ENCODE measurements at regions not wholly inside any gene's neighbourhood (a gene's known extent, or its start where the extent isn't known, plus 50 kb on each side); places are given as distances from the start of the nearest gene placed in this dataset.

DNA sequence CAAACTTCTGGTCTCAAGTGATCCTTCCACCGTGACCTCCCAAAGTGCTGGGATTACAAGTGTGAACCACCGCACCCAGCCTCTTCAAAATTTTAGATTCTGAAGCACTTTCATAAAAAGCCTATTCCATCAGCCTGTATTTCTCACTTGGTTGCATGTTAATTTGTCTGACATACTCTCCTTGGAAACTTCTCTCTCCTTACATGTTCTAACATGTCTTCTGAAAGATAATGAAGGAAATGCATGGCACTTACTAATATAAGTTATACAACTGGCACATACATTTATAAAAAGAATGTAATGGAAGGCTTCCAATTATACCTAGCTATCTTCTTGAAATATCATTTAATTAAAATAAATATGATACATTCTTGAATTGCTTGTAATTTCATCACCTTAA lies 597.5 kb downstream of the TBC1D32 start:
- BruUV-seq (replicated peaks), result no TSS peak
- H3K79me2 ChIP-seq (ENCODE audit: insufficient read depth, low read depth, low read length), result no peaks in the 10 kb centered on the region
- ChIA-PET CTCF (ENCODE audit: unreplicated experiment) (no interaction called here), POLR2A (no interaction called here)
- intact Hi-C loops (cut with micrococcal nuclease; ENCODE audit: unreplicated experiment), result no loop called here
- no peaks in the 10 kb centered on the region for H3K36me3 ChIP-seq (ENCODE audit: insufficient read depth, low read length)
- no peak overlapping the region for H2AFZ ChIP-seq (ENCODE audit: low read length)
- TF ChIP-seq EZH2phosphoT487 (IDR thresholded peaks at IDR 0.05; ENCODE audit: borderline replicate concordance, low read depth, low read length), result no peak
- TF ChIP-seq, protein P1, sequence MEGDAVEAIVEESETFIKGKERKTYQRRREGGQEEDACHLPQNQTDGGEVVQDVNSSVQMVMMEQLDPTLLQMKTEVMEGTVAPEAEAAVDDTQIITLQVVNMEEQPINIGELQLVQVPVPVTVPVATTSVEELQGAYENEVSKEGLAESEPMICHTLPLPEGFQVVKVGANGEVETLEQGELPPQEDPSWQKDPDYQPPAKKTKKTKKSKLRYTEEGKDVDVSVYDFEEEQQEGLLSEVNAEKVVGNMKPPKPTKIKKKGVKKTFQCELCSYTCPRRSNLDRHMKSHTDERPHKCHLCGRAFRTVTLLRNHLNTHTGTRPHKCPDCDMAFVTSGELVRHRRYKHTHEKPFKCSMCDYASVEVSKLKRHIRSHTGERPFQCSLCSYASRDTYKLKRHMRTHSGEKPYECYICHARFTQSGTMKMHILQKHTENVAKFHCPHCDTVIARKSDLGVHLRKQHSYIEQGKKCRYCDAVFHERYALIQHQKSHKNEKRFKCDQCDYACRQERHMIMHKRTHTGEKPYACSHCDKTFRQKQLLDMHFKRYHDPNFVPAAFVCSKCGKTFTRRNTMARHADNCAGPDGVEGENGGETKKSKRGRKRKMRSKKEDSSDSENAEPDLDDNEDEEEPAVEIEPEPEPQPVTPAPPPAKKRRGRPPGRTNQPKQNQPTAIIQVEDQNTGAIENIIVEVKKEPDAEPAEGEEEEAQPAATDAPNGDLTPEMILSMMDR (conservative IDR thresholded peaks at IDR 0.05; ENCODE audit: low read length), result no peak
- no peaks in the 10 kb centered on the region for H3K9me2 ChIP-seq (ENCODE audit: insufficient read depth, low read length)
- no peaks in the 10 kb centered on the region for H3K4me1 ChIP-seq (ENCODE audit: insufficient read depth, low read length, poor library complexity, severe bottlenecking)
- no peaks in the 10 kb centered on the region for H3K9me3 ChIP-seq (ENCODE audit: low read length)
- H3K4me2 ChIP-seq (ENCODE audit: low read length), result no peak overlapping the region
- no peak overlapping the region for H3K27ac ChIP-seq (ENCODE audit: low read depth, low read length, poor library complexity, severe bottlenecking)
- DNase-seq (ENCODE audit: low spot score), result no peak
- no peak overlapping the region for H3K4me3 ChIP-seq (ENCODE audit: low read depth, low read length, poor library complexity, severe bottlenecking)
- no peaks in the 10 kb centered on the region for H4K20me1 ChIP-seq (ENCODE audit: insufficient read depth, low read length)

DNA sequence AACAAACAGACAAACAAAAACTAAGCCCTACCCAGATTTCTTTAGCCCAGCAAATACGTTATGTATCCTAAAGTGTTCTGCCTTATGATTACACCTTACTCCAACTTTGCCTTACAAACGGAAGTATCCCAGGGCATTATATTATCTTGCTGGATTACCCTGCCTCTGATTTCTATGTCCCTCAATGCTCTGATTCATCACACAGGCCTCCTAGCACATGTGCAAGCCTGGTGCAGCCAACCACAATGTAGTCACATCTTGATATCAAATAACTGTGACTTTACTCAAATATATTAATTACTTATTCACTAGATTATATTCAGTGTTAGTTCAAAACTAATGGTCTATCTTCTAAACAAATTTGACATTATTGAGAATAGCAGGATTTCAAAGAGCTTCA lies 598.6 kb downstream of the TBC1D32 start:
- TF ChIP-seq EZH2phosphoT487 (IDR thresholded peaks at IDR 0.05; ENCODE audit: borderline replicate concordance, low read depth, low read length), result no peak
- TF ChIP-seq, protein P1 (conservative IDR thresholded peaks at IDR 0.05; ENCODE audit: low read length), result no peak
- no peaks in the 10 kb centered on the region for H3K79me2 ChIP-seq (ENCODE audit: insufficient read depth, low read depth, low read length)
- no peak for DNase-seq (ENCODE audit: low spot score)
- no peak overlapping the region for H3K4me2 ChIP-seq (ENCODE audit: low read length)
- no peaks in the 10 kb centered on the region for H3K4me1 ChIP-seq (ENCODE audit: insufficient read depth, low read length, poor library complexity, severe bottlenecking)
- BruUV-seq (replicated peaks), result no TSS peak
- CTCF ChIA-PET (ENCODE audit: unreplicated experiment), result no interaction called here
- intact Hi-C loops (cut with micrococcal nuclease; ENCODE audit: unreplicated experiment), result no loop called here
- no peaks in the 10 kb centered on the region for H3K36me3 ChIP-seq (ENCODE audit: insufficient read depth, low read length)
- POLR2A ChIA-PET, result no interaction called here
- H2AFZ ChIP-seq (ENCODE audit: low read length), result no peak overlapping the region
- H3K27ac ChIP-seq (ENCODE audit: low read depth, low read length, poor library complexity, severe bottlenecking), result no peak overlapping the region
- no peaks in the 10 kb centered on the region for H3K9me3 ChIP-seq (ENCODE audit: low read length)
- H3K9me2 ChIP-seq (ENCODE audit: insufficient read depth, low read length), result no peaks in the 10 kb centered on the region
- H4K20me1 ChIP-seq (ENCODE audit: insufficient read depth, low read length), result no peaks in the 10 kb centered on the region
- H3K4me3 ChIP-seq (ENCODE audit: low read depth, low read length, poor library complexity, severe bottlenecking), result no peak overlapping the region

DNA sequence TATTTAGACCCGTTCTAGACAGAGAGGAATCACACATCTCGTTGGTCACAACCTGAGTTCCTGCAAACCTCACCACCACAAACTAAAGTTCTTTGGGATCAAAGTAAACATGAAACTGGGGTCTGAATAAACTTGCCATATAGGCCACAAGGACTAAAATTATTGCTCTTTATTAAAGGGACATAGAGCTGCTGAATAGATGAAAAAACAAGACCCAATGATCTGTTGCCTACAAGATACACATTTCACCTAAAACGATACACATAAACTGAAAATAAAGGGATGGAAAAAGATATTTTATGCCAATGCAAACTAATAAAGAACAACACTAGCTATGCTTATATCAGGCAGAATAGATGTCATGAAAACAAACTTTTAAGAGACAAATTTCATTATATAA lies 623.0 kb downstream of the TBC1D32 start:
- intact Hi-C loops (cut with micrococcal nuclease; ENCODE audit: unreplicated experiment), result no loop called here
- Histone ChIP-seq H2AFZ (ENCODE audit: low read length) (no peak overlapping the region), H4K20me1 (ENCODE audit: insufficient read depth, low read length) (no peaks in the 10 kb centered on the region), H3K9me3 (ENCODE audit: low read length) (no peaks in the 10 kb centered on the region), H3K79me2 (ENCODE audit: insufficient read depth, low read depth, low read length) (no peaks in the 10 kb centered on the region), H3K36me3 (ENCODE audit: insufficient read depth, low read length) (no peaks in the 10 kb centered on the region), H3K4me1 (ENCODE audit: insufficient read depth, low read length, poor library complexity, severe bottlenecking) (no peaks in the 10 kb centered on the region), H3K4me3 (ENCODE audit: low read depth, low read length, poor library complexity, severe bottlenecking) (no peak overlapping the region), H3K27ac (ENCODE audit: low read depth, low read length, poor library complexity, severe bottlenecking) (no peak overlapping the region), H3K9me2 (ENCODE audit: insufficient read depth, low read length) (no peaks in the 10 kb centered on the region), H3K4me2 (ENCODE audit: low read length) (no peak overlapping the region)
- BruUV-seq (replicated peaks), result no TSS peak
- DNase-seq (ENCODE audit: low spot score), result no peak
- ChIA-PET CTCF (ENCODE audit: unreplicated experiment) (no interaction called here), POLR2A (no interaction called here)
- no peak for TF ChIP-seq EZH2phosphoT487 (IDR thresholded peaks at IDR 0.05; ENCODE audit: borderline replicate concordance, low read depth, low read length)
- TF ChIP-seq, protein P1 (conservative IDR thresholded peaks at IDR 0.05; ENCODE audit: low read length), result no peak
